HG03565 (cell line): ENCODE measurements at regions not wholly inside any gene's neighbourhood (a gene's known extent, or its start where the extent isn't known, plus 50 kb on each side); places are given as distances from the start of the nearest gene placed in this dataset.
"Not testable (repeated sequence)": the region's sequence is repeated elsewhere in the genome, so short reads cannot be mapped to it uniquely, and the experiment has no call there.

ENCODE experiments used
- ATAC-seq: cut with Tn5 transposase; IDR thresholded peaks from one replicate; pipeline ENCODE4 v1.9.1; 2021; ENCODE audit warnings: mild to moderate bottlenecking, moderate library complexity; ENCODE audit not compliant: unreplicated experiment

- ATAC-seq: no peak
Observed at GRCh38 chr7:10507032-10507431, 466.6 kb upstream of the PHF14 start.

GRCh38 chr7:10521306-10521705 lies 452.4 kb upstream of the PHF14 start:
- ATAC-seq: no peak

DNA sequence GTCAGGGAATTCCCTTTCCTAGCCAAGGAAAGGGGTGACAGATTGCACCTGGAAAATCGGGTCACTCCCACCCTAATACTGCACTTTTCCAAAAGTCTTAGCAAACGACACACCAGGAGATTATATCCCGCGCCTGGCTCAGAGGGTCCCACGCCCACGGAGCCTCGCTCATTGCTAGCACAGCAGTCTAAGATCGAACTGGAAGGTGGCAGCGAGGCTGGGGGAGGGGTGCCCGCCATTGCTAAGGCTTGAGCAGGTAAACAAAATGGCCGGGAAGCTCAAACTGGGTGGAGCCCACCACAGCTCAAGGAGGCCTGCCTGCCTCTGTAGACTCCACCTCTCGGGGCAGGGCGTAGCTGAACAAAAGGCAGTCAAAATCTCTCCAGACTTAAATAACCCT lies 440.2 kb upstream of the PHF14 start:
- not testable (repeated sequence) for ATAC-seq

DNA sequence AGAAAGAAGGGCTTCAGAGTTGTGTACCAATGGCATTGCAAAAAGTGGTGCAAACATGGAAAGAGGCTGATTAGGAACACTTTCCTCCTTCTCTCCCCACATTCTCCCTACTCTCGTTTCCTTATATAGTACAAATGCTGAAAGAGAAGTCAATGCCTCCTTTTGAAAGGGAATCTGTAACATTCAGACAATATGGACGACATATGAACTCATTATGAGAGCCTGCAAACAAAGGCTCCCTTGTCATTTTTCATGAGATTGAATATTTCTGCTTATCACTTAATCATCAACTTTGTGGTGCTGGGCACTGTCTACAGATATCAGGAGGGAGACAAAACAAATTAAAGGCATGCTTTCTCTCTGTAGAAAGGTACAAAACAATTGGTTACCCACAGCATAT lies 437.1 kb upstream of the PHF14 start:
- no peak for ATAC-seq

- ATAC-seq: no peak
Observed at GRCh38 chr7:10537764-10538163, 435.9 kb upstream of the PHF14 start.

DNA sequence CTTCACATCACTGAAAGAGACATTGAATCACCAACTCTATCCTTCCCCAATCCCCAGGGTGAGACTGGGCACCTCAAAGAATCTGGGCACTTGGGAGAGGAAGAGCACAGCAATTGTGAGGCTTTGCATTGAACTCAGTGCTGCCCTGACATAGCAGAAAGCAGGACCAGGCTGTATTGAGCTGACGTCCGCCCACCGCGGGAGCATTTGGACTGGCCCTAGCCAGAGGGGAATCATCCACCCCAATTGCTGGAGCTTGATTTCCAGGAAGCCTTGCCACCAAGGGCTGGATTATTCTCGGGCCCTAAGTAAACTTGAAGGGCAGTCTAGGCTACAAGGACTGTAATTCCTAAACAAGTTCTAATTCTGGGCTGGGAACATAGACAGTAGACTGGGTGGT lies 416.3 kb upstream of the PHF14 start:
- no peak for ATAC-seq

DNA sequence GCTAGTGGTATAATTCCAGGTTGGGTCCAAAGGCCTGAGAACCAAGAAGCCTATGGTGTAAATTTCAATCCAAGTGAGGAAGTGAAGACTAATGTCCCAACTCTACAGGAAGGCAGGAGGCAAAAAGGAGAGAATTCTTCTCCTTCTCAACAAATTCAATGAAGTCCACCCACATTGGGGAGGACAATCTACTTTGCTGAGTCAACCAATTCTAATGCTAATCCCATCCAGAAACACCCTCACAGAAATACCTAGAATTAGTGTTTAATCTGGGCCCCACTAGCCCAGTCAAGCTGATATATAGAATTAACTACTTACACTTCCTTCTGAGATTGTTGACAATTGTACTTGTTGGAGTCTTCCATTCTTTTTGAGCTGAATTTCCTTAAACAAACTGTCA lies 413.2 kb upstream of the PHF14 start:
- ATAC-seq: no peak

- ATAC-seq: no peak
Observed at GRCh38 chr7:10568891-10569290, 404.8 kb upstream of the PHF14 start.

GRCh38 chr7:10571759-10572158 lies 401.9 kb upstream of the PHF14 start:
- ATAC-seq: no peak

DNA sequence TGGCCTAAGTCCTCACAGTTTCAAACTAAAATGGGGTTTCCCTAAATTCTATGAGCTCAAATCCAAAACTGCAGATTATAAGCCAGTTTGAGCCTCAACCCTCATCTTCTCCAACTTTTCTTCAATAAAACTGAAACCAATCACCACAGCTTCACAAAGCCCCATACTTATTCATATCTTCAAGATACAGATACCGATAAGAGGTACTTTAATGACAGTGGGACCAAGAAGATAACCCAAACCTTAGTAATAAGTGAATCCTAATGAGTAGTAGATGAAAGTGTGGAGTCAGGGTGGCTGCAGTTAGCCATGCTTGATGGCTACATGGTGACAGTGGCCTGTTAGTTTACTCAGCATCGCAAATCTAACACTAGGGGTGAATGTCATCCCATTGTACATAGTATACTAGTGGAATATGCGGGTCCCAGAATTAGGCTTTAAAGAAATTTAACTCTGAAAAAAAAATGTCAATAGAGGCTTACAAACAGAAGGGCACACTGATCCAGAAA lies 395.8 kb upstream of the PHF14 start:
- ATAC-seq: no peak

GRCh38 chr7:10579561-10579960 lies 394.1 kb upstream of the PHF14 start:
- no peak for ATAC-seq

GRCh38 chr7:10584886-10585285 lies 388.8 kb upstream of the PHF14 start:
- ATAC-seq: no peak

DNA sequence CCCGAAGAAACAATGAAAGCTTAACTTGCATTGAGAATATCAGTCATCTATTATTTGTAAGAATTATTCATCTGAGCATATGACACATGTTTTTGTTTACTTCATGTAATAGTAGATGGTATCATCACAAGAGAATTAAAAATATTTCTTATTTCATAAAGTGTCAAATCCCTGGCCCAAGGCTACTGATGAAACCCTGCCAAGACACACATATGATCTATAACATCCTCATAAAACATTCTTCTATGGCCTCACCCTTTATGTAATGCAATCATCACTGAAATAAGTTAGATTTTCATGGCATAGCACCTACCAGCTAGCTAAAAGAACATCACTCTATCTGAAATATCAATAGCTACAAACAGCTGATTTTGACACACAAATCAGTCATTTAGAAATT lies 385.6 kb upstream of the PHF14 start:
- no peak for ATAC-seq

- no peak for ATAC-seq
Observed at GRCh38 chr7:10592604-10593003, 381.1 kb upstream of the PHF14 start.

GRCh38 chr7:10593080-10593479 lies 380.6 kb upstream of the PHF14 start:
- no peak for ATAC-seq

- ATAC-seq: no peak
Observed at GRCh38 chr7:10596827-10597226, 376.8 kb upstream of the PHF14 start.

DNA sequence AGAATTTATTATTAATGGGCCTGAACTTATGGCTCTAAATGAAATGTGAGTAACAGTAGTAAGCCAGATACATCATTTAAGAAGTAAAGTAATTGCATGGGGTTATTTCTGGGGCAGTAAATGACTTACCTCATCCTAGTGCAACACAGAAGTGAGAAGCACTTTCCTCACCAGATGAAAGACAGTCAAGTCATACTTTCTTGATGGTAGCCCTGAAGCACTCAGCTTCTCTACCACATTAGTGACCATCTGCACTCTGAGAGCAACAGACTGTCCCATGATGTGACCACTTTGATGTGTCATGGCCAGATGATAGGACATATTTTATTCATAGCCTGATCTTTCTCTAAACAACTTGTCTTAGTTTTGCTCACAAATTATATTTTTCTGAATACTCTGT lies 369.5 kb upstream of the PHF14 start:
- ATAC-seq: no peak

- no peak for ATAC-seq
Observed at GRCh38 chr7:10612950-10613349, 360.7 kb upstream of the PHF14 start.

- no peak for ATAC-seq
Observed at GRCh38 chr7:10618953-10619352, 354.7 kb upstream of the PHF14 start.

DNA sequence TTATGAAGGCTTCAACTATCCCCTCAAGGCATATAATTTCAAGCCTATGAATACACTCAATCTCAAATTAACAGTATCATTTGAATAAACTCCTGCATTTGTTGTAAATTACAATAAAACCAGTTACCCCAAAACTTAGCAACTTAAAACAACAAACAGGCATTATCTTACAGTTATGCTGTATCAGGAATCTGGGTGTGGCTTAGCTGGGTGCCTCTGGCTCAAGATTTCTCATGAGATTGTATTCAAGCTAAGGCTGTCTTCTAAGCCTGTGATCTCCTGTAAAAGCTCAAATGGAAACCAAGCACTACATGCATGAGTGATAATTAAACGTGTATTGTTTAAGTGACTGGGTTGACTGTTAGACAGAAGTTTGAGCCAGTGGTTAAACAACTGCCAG lies 341.0 kb upstream of the PHF14 start:
- no peak for ATAC-seq

DNA sequence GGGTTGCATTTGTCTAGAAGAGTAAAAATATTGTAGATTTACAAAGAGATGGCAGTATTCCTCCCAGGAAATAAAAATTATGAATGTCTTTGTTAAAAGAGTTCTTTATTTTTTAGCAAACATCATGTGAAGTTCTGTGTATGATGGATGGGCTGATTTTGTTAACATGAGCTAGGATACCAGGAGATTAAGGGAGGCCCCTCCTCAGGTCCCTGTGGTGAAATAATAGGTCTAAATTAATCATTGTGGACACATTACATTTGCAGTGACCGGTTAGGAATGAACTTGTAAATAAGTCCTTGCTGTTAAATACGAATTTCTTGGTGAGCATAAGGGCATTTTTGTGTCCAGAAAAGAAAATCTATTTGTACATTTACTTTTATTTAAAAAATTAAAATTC lies 339.4 kb upstream of the PHF14 start:
- no peak for ATAC-seq

DNA sequence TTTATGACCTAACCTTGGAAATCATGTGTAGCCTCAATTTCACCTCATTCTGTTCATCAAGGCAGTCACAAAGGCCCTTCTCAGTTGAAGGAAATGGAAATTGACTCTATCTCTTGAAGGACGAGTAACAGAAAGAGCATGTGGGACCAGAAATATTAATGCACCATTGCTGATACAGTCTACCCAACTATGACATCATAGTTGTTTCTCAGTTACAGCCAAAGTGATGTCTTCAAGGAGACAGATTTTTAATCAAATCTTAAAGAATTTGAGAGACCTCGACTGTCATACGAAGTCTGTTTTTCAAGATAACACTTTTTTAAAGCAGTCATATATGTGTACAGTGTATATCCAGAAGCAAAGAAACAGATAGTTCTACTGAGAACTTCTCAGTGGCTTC lies 335.7 kb upstream of the PHF14 start:
- ATAC-seq: no peak

DNA sequence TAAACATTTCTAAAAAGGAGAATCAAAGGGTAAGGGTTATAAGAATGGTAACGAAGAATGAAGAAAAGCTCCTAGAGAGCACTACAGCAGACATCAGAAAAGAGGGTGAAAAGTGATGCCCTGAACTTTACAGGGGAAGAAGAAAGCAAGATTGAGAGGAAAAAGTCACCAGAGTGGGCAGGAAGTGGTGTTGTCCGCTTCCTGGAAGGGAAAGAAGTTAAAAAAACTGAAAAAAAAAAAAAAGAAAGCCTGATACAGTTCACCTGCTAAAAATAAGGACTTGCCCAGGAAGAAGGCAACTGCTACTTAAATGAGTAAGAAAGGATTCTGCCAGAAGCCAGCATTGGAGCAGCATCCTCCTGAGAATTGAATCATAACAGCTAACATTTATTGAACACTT lies 330.1 kb upstream of the PHF14 start:
- ATAC-seq: no peak

DNA sequence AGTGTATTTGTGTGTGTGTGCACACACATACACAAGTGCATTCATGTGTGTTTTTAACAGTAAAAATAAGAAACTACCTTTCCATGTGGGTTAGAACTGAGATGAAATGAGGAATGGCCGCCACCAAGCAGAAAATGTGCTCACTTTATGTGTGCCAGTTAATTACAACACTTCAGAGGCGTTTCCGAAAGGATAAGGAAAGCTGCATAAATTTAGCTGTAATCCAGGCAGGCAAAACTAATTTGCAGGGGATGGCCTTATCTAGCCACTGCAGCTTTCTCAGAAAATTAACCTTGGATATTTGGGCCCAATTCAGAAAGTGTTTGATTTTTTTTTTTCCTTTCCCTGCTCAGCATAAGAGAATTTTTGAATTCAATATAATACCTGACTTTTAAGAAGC lies 328.8 kb upstream of the PHF14 start:
- no peak for ATAC-seq
